22Rv1 (cell line): ENCODE measurements at regions not wholly inside any gene's neighbourhood (a gene's known extent, or its start where the extent isn't known, plus 50 kb on each side); places are given as distances from the start of the nearest gene placed in this dataset.

Experiments
- H3K27ac ChIP-seq: fragments of 450-650 bp; 2 replicates; pipeline ENCODE4 v1.5.1; 2017
- ZFX ChIP-seq: fragments of 450-650 bp; IDR thresholded peaks from 2 replicates; pipeline ENCODE4 v1.6.1; 2017; ENCODE audit warnings: antibody characterized with exemption, borderline replicate concordance
- TF ChIP-seq, protein P1 (sequence below): fragments of 450-650 bp; IDR thresholded peaks from 2 replicates; pipeline ENCODE4 v1.5.1; 2017; ENCODE audit warnings: mild to moderate bottlenecking

DNA sequence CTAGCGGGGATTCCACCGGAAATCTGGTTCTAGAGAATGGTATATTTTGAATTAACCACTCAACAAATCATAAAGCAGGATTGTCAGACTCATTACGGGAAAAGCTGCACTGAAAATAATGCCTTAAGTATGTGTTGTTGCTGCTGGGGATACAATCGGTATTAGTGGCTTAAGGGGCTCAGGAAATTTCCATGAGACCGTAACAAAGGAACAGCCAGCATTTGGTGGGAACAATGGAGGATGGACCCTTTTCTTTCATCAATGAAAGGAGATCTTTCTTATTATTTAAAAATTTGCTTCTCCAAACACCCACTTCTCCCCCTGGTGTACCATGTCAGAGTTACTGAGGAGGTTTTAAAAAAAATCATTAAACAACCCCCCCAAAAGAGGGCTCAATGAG lies 342.6 kb upstream of the ZFHX3 start:
- TF ChIP-seq ZFX = no peak
- TF ChIP-seq, protein P1, sequence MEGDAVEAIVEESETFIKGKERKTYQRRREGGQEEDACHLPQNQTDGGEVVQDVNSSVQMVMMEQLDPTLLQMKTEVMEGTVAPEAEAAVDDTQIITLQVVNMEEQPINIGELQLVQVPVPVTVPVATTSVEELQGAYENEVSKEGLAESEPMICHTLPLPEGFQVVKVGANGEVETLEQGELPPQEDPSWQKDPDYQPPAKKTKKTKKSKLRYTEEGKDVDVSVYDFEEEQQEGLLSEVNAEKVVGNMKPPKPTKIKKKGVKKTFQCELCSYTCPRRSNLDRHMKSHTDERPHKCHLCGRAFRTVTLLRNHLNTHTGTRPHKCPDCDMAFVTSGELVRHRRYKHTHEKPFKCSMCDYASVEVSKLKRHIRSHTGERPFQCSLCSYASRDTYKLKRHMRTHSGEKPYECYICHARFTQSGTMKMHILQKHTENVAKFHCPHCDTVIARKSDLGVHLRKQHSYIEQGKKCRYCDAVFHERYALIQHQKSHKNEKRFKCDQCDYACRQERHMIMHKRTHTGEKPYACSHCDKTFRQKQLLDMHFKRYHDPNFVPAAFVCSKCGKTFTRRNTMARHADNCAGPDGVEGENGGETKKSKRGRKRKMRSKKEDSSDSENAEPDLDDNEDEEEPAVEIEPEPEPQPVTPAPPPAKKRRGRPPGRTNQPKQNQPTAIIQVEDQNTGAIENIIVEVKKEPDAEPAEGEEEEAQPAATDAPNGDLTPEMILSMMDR = no peak
- no peak overlapping the region for H3K27ac ChIP-seq

DNA sequence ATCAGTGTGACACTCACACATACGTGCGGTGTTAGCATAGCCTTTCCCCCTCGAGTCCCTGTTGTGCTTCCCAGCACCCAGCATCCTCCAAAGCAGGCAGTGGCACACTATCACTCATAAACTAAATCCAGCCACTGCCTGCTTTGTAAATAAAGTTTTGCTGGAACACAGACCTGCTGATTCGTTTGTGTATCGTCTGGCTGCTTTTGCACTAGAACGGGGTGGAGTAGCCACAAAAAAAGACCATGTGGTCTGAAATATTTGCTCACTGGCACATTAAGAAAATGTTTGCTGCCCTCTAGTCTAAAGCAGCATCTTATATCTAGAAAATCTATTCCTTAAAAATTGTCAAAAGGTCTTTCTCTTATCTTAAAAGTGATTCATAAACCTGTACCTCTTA lies 341.2 kb upstream of the ZFHX3 start:
- no peak for TF ChIP-seq ZFX
- TF ChIP-seq, protein P1 = no peak
- no peak overlapping the region for H3K27ac ChIP-seq

DNA sequence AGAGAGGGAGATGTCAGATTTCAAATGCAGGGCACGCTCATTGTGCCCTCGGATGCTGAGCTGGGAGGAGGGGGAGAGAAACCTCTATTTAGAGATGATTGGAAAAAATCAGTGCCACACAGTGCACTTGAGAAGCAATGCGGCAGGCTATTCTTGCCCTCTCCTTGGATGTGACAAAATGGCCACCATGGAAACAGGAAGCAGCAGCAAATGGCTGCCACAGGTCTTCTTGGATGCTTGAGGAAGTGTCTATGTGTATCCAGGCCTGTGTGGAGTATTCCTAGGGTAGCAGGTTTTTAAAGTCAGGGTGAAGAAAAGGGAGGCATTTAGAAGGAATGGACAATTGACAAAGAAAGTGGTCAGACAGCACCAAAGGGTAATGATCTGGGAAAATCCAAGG lies 340.1 kb upstream of the ZFHX3 start:
- H3K27ac ChIP-seq = no peak overlapping the region
- TF ChIP-seq ZFX = no peak

DNA sequence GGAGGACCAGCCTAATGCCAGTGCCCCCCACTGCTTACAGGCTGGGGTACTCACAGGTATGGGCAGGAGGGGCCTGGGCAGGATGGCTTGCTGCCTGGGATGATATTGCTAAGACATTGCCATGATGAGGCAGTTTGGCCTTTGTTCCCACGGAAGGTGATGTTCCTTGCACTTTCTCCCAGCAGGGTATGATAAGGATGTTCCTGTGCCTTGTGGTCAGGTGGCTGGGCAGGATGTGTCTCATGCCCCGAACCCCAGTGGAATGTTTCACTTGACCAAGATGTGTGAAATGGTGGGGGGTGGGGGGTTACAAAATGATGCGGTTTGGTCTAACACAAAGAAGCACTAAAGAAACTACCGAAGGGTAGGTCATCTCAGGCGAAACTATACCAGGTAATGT lies 337.8 kb upstream of the ZFHX3 start:
- H3K27ac ChIP-seq = no peak overlapping the region
- TF ChIP-seq ZFX = no peak
- TF ChIP-seq, protein P1 = no peak

GRCh38 chr16:73384506-73385089 lies 336.7 kb upstream of the ZFHX3 start:
- TF ChIP-seq, protein P1 = no peak
- no peak for TF ChIP-seq ZFX
- no peak overlapping the region for H3K27ac ChIP-seq

DNA sequence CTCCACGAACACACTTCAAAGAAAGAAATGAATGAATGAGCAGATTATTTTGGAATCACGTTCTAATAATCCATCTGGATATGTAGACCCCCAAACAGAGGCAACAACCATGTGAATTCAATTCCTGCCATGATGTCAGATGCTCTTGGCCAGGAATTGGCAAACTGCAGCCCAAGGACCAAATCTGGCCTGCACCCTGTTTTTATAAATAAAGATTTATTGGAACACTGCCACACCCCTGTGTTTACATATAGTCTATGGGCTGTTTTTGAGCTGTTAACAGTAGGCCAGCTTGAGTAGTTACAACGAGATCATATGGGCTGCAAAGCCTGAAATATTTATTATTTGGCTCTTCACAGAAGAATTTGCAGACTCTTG lies 336.0 kb upstream of the ZFHX3 start:
- no peak overlapping the region for H3K27ac ChIP-seq
- TF ChIP-seq, protein P1 = no peak
- no peak for TF ChIP-seq ZFX

DNA sequence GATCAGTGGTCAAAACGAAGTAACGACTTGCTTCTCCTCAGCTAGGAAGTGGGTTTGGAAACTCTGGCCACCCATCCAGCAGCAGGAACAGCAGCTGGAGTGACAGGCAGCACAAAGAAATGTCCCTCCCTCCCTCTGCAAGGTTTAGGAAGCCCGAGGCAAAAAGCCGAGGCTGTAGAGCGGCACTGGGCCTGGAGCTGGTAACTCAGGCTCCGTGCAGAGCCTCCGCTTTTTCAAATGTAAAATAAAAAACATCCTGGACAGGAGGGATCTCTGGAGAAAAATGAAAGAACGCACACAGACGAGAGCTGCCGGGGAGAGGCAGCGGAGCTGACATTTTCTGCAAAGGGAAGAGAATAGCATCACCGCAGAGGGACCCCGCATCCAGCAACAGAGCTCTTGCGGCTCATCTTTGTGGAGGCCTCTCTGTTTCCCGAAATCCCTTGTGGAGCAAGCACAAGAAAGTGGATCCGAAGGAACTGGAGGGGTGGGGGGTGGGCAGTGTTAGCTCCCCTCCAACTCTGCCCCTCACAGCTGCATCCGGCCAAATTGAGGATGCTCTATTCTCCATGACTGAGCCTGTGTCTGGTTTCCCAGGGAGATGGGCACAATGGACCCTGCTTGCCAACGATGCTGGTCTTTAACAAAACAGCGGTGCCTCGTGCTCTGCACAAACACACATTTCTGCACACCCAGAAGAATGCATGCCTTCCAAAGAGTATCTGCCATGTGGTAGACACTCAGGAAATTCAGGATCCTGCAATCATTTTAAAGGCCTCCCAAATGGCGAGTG lies 335.5 kb upstream of the ZFHX3 start:
- TF ChIP-seq ZFX = no peak
- TF ChIP-seq, protein P1 = no peak
- no peak overlapping the region for H3K27ac ChIP-seq

GRCh38 chr16:73378471-73378870 lies 330.5 kb upstream of the ZFHX3 start:
- TF ChIP-seq, protein P1 = no peak
- no peak for TF ChIP-seq ZFX
- no peak overlapping the region for H3K27ac ChIP-seq
